ENCODE measurements at regions not wholly inside any gene's neighbourhood (a gene's known extent, or its start where the extent isn't known, plus 50 kb on each side); places are given as distances from the start of the nearest gene placed in this dataset.

DNA sequence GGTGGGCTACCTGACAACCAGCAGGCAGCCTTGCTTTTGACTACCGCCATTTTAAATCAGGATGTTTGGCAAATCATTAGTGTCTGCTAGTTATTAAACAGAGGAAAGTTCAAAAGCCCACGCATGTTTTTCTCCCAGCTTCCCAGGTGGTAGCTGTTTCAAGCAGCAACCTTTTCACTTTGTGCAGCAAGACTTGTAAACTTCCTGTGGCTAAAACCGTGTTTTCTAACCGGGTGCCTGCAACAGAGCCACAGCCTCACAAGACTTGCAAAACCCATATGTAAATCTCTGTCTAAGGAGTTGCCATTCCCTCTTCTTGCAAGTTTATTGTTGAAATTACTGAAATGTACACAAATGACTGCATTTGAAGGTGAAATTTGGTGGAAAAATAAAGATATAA is 633.1 kb downstream of the BCL11A start:
- DNase-seq (ENCODE audit: low read depth) = no peak

- DNase-seq (ENCODE audit: low read depth) = no peak
These were observed 633.9 kb downstream of the BCL11A start for GRCh38 chr2:59919579-59919978.

DNA sequence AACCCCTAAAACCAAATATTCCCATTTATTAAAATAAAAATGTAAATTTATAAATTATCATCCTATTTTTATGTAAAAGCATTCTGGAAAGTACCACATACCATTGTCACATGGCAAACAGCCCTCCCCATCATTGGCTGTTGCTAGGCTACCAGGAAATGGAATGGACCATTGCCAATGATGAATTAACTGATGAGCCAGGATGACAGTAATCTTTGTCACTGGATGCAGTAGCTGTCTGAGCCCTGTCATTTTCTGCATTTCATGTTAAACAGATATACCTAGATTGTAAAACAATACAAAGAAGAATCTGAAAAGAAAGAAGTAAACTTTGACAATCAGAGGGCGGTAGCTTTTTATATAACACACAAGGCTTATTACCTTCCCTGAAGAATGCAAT is 641.4 kb downstream of the BCL11A start:
- DNase-seq (ENCODE audit: low read depth) = no peak

DNA sequence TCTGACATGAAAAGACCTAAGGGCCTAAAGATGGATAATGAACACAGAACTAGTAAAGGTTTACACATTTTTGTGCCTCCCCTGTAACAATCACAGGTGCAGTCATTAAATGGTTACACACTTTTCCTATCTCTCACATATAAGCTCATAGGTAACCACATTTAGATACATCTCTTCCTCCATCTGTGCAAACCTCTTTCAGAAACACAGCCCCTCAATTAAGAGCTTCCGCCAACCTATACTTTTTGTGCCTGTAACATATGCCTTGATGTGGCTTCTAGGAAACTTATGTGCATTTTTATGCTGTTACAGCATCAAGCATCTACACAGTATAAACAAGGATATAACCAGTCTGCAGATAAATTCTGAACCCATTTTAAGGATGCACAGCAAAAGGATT is 643.3 kb downstream of the BCL11A start:
- DNase-seq (ENCODE audit: low read depth) = no peak

- DNase-seq (ENCODE audit: low read depth) = no peak
These were observed 644.3 kb downstream of the BCL11A start for GRCh38 chr2:59909147-59909546.

GRCh38 chr2:59905731-59906130 is 647.7 kb downstream of the BCL11A start:
- DNase-seq (ENCODE audit: low read depth) = no peak

GRCh38 chr2:59903994-59904544 is 649.4 kb downstream of the BCL11A start:
- DNase-seq (ENCODE audit: low read depth) = no peak

GRCh38 chr2:59900728-59901452 is 652.6 kb downstream of the BCL11A start:
- DNase-seq (ENCODE audit: low read depth) = no peak

DNA sequence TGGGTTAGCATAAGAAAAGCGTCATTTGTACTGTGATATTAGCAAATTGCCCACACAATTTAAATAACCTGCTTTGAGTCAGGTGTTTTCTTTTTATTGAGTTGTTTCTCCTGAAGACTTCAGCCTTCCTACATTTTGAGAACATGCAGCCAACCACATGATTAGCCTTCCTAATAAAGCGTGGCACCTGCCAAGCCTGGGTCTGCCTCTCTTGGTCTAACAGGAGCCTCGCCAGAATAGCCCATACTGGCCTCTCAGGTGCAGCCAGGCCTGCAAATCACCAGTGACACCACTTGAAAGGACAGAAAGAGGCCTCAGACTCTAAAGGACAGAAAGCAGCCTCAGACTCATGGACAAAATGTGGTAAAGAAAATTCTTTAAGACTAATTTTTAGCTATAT is 653.8 kb downstream of the BCL11A start:
- no peak for DNase-seq (ENCODE audit: low read depth)

- DNase-seq (ENCODE audit: low read depth) = no peak
These were observed 656.8 kb downstream of the BCL11A start for GRCh38 chr2:59896499-59897245.

DNA sequence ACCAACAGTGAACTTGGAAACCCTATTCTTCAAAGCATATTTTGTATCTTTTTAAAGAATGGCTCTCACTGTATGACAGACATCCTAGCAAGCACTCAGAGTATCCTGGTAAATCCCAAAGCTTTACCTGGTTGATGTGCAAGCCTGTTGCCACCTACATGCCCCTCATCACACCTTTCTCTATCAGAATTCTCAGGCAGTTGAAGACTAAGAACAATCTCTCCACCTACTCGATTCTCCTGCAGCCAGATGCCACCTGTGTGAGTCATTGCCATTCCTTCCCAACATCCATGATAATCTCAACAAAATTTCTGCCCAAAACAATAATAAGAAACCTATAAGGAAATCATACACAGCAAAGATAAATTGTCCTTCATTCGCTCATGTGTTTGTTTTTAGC is 659.8 kb downstream of the BCL11A start:
- no peak for DNase-seq (ENCODE audit: low read depth)

- no peak for DNase-seq (ENCODE audit: low read depth)
These were observed 661.1 kb downstream of the BCL11A start for GRCh38 chr2:59892398-59892797.

DNA sequence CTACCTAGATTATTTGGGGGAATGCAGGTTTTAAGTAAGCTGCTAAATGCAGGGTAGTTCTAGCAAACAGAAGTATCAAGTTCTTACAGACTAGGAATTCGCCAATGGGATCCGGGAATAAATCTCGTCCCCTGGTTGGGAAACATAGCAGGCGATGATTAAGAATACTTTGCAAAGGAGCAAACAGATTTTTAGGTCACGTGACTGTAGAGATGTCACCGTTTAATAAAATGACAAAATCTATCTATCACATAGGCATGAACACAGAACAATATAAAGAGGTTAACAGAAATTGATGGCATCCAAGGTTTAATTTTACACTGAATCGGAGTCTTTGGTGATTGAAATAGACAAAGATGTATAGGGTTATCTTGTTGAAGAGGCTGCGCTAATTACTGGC is 664.1 kb downstream of the BCL11A start:
- no peak for DNase-seq (ENCODE audit: low read depth)

- no peak for DNase-seq (ENCODE audit: low read depth)
These were observed 664.7 kb downstream of the BCL11A start for GRCh38 chr2:59888706-59889105.

GRCh38 chr2:59888015-59888414 is 665.4 kb downstream of the BCL11A start:
- DNase-seq (ENCODE audit: low read depth) = no peak

DNA sequence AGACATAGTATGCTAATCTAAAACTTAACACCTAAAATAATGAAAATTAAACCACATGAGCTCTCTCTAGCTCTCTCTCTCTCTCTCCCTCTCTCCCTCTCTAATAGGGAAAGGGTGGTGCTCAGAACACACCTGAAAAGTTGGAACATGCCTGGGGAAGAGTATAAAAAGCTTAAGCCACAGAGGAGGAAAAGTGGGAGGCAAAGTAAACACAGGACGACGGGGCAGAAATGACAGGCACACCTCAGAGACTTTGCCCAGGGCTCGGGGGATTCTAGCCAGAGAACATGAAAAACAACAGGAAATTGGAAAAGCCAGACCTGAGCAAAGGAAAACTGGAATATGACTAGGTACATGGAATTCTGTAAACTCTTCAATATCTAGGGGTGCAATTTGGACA is 666.1 kb downstream of the BCL11A start:
- DNase-seq (ENCODE audit: low read depth) = no peak

DNA sequence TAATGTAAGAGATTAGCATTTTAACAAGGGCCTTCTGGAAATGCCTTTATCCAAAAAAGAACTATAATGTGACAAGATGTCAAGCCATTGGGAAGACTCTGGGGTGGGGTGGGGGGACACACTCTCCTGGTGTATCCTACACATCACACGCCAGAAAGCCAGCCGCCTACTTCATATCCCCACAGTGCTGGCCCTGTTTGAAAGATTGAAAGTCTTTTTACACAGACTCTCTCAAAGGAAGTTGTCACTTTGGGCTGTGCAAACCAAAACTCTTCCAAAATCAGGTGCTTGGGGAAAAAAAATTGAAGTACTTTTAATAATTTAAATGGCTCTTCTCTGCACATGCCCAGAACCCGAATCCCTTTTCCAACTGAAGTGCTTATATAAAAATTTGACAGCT is 666.7 kb downstream of the BCL11A start:
- no peak for DNase-seq (ENCODE audit: low read depth)

GRCh38 chr2:59885541-59885940 is 667.9 kb downstream of the BCL11A start:
- DNase-seq (ENCODE audit: low read depth) = no peak

DNA sequence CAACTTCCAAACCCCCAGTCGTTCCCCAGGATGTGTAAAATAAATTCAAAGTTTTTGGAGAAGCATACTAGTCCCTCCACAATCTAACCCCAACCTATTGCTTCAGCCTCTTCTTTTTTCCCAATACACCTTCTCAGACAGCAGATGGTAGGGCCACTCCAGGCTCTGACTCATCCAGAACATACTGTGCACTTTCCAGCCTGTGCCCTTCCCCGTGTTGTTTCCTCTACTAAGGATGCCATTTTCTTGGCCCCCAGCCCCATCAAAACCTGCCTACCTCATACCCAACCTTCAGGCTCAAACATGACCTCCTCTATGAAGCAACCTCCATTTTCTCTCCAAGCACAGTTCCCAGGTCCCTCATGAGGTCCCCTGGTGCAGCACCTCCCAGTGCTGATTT is 669.3 kb downstream of the BCL11A start:
- no peak for DNase-seq (ENCODE audit: low read depth)

DNA sequence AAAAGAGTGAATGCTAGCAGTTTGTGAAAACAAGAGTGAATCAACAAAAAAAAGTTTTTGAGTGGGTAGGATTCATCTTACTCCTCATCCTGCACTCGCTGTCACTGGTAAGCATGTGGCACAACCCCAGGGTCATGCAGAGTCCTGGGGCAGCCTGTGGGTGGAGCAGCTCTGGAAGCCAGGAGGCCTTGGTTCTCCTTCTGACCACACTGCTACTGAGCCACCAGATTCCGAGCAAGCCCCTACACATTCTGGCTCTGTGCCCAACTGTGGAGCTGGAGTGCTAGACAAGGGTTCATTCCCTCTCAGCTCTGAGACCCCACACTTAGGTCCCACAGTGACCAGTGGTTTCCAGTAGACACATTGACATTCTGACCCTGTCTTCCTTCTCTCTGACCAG is 670.6 kb downstream of the BCL11A start:
- DNase-seq (ENCODE audit: low read depth) = no peak

DNA sequence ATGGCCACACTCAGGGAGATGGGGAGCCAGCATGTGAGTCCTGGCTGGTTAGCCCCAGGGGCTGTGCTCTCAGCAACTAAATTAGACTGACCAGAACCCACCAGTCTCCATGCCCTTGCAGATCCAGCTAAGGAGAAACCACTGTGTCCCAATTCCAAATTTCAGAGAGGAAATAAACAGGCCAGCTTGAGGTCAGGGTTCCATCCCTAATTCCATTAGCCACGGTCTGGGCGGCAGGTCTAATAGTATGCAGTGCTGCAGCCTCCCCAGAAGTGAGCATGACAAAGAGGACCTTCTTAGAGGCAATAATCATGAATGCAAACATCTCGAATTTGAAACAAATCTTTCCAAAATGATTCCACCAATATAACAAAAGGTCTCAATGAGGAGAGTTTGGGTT is 671.2 kb downstream of the BCL11A start:
- DNase-seq (ENCODE audit: low read depth) = no peak

- DNase-seq (ENCODE audit: low read depth) = no peak
These were observed 672.2 kb downstream of the BCL11A start for GRCh38 chr2:59881218-59881617.

DNA sequence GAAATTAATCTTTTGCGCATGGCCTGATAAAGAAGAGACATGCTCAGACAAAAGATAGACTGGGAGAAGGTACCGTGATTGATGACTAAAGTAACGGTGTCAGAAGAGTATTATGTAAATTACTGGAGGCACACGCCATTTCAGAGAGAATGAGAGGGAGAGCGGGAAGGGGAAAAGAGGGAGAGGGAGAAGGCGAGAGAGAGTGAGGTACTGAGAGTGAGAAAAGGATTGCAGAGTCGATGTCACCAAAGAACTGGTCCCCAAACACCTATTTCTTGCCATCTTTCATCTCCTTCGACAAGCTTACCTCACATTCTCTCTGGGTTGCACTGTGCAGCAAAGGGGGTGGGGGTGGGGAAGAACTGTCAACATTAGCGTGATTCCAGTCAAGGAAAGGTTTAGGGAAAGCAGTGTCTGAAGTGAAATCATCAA is 673.7 kb downstream of the BCL11A start:
- DNase-seq (ENCODE audit: low read depth) = no peak
